ENCODE measurements at regions not wholly inside any gene's neighbourhood (a gene's known extent, or its start where the extent isn't known, plus 50 kb on each side); places are given as distances from the start of the nearest gene placed in this dataset.

- TF ChIP-seq USF1 (CRISPR knock-in tag; IDR thresholded peaks at IDR 0.05) (no peak), CREM (CRISPR knock-in tag; IDR thresholded peaks at IDR 0.05) (no peak), NFATC4 (CRISPR knock-in tag; IDR thresholded peaks at IDR 0.05) (no peak), HMGA2 (CRISPR knock-in tag; IDR thresholded peaks at IDR 0.05) (no peak)
These were observed 274.4 kb upstream of the ARX start (continued) for GRCh38 chrX:25290132-25290531.

- Mint-ChIP-seq H3K4me3 (no peak overlapping the region), H3K9me3 (no peaks in the 10 kb centered on the region), H3K27me3 (ENCODE audit: low read depth) (no peaks in the 10 kb centered on the region), H3K27ac (no peak overlapping the region), H3K4me1 (no peaks in the 10 kb centered on the region), H3K36me3 (no peaks in the 10 kb centered on the region)
- no peak for TF ChIP-seq RORB (CRISPR knock-in tag; IDR thresholded peaks at IDR 0.05)
- TF ChIP-seq, protein P1, sequence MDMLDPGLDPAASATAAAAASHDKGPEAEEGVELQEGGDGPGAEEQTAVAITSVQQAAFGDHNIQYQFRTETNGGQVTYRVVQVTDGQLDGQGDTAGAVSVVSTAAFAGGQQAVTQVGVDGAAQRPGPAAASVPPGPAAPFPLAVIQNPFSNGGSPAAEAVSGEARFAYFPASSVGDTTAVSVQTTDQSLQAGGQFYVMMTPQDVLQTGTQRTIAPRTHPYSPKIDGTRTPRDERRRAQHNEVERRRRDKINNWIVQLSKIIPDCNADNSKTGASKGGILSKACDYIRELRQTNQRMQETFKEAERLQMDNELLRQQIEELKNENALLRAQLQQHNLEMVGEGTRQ (CRISPR knock-in tag; IDR thresholded peaks at IDR 0.05) = no peak
- TF ChIP-seq ZNF219 (CRISPR knock-in tag; IDR thresholded peaks at IDR 0.05; ENCODE audit: borderline replicate concordance) = no peak
- TF ChIP-seq JAZF1 (CRISPR knock-in tag; IDR thresholded peaks at IDR 0.05) = no peak
- no peak for TF ChIP-seq NFATC4 (CRISPR knock-in tag; IDR thresholded peaks at IDR 0.05)
- TF ChIP-seq AFF4 (CRISPR knock-in tag; IDR thresholded peaks at IDR 0.05; ENCODE audit: borderline replicate concordance) = no peak
- no peak for TF ChIP-seq TCF7 (CRISPR knock-in tag; IDR thresholded peaks at IDR 0.05; ENCODE audit: low read depth)
- no peak for TF ChIP-seq SMAD4 (CRISPR knock-in tag; IDR thresholded peaks at IDR 0.05)
- no peak for TF ChIP-seq IRF1 (CRISPR knock-in tag; IDR thresholded peaks at IDR 0.05)
- no peak for TF ChIP-seq ZBTB21 (CRISPR knock-in tag; IDR thresholded peaks at IDR 0.05; ENCODE audit: borderline replicate concordance)
- no peak for TF ChIP-seq ZNF232 (CRISPR knock-in tag; IDR thresholded peaks at IDR 0.05)
- no peak for TF ChIP-seq ZNF317 (CRISPR knock-in tag; IDR thresholded peaks at IDR 0.05; ENCODE audit: borderline replicate concordance, low read depth)
- no peak for TF ChIP-seq GABPB1 (CRISPR knock-in tag; IDR thresholded peaks at IDR 0.05)
- TF ChIP-seq ZNF416 (CRISPR knock-in tag; IDR thresholded peaks at IDR 0.05) = no peak
- TF ChIP-seq E2F5 (CRISPR knock-in tag; IDR thresholded peaks at IDR 0.05) = no peak
- TF ChIP-seq, protein P2, sequence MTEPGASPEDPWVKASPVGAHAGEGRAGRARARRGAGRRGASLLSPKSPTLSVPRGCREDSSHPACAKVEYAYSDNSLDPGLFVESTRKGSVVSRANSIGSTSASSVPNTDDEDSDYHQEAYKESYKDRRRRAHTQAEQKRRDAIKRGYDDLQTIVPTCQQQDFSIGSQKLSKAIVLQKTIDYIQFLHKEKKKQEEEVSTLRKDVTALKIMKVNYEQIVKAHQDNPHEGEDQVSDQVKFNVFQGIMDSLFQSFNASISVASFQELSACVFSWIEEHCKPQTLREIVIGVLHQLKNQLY (CRISPR knock-in tag; IDR thresholded peaks at IDR 0.05) = no peak
- no peak for TF ChIP-seq USF1 (CRISPR knock-in tag; IDR thresholded peaks at IDR 0.05)
- no peak for TF ChIP-seq E2F4 (CRISPR knock-in tag; IDR thresholded peaks at IDR 0.05; ENCODE audit: borderline replicate concordance, low read depth)
- DNase-seq (ENCODE audit: low spot score) (no peak), ATAC-seq (no peak)
- ChIA-PET CTCF (no interaction called here), POLR2A (no interaction called here)
These were observed 272.9 kb upstream of the ARX start for GRCh38 chrX:25288676-25289075.

All from WTC11 (cell line).